M059J (cell line): ENCODE measurements at regions not wholly inside any gene's neighbourhood (a gene's known extent, or its start where the extent isn't known, plus 50 kb on each side); places are given as distances from the start of the nearest gene placed in this dataset.

ENCODE experiments used
- DNase-seq: peaks from one replicate; pipeline ENCODE4 v3.0.0-alpha.2; 2012; ENCODE audit warnings: low read depth

DNA sequence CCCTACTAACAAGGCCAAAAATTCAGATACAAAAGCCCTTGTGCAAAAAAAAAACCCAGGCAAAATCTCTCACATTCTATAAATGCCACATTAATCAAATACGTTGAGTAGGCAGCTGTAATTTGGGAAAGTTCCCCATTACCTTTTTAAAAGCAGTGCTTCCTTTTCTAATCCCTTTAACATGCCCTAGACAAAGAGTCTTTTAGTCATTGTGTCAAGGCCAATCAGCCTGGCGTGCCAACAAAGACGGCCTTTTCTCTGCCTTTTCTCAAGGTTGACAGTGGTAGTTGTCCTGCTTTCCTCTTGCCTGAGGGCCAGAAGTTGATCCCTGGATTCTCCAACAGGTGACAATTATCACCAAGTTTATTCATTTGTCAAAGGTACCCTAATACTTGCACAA is 62.5 kb upstream of the METAP2 start:
- no peak for DNase-seq

DNA sequence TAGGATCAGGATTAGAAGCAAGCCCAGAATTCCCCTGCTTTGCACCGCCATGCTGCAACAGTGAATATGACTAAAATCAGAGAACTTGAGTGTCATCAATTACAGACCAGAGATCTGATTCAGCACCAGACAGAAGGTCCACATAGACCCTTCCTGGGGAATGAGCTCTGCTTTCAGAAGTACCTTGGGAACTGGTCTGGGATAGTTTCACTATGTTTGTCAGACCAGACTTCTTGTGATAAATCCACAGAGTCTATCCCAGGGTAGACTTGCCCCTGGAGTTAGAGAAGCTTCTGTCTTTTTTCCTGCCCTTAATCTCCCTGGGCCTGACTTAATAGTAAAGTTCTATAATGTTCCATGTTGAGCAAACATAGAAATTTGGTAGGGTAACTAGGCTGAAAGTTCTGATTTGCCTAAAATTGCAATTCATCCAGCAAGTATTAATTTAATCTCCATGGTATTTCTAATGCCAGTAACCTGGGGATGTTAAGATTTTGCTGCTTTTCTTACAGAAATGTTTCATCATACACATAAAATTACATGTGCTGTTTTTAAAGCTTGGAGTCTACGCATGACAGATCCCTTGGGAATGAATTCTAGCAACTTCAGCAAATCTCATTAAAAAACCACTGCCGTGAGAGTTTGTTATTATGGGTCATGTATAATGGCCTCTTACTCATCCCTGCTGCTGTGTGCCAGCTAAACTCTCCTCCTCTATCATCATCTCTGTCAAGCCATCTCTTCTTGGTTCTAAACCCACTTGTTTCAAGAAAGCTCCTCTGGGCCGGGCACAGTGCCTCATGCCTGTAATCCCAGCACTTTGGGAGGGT is 61.3 kb upstream of the METAP2 start:
- peak; percentile 93 for DNase-seq

DNA sequence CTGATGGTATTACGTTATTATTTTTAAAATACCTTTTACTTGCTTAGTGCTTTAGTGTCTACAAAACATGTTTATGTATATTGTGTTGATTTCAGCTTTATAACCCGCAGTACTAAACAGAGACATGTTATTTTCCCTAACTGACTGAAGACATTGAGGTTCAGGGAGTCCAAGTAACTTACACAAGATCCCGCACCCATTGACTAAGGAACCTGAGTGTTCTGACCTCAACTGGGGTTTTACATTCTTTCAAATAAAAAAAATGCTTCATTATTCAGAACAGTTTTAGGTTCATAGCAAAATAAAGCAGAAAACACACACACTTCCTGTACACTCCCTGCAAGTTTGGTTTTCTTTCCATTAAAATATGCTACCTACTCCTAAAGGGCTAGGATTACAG is 60.4 kb upstream of the METAP2 start:
- peak; percentile 39 for DNase-seq

DNA sequence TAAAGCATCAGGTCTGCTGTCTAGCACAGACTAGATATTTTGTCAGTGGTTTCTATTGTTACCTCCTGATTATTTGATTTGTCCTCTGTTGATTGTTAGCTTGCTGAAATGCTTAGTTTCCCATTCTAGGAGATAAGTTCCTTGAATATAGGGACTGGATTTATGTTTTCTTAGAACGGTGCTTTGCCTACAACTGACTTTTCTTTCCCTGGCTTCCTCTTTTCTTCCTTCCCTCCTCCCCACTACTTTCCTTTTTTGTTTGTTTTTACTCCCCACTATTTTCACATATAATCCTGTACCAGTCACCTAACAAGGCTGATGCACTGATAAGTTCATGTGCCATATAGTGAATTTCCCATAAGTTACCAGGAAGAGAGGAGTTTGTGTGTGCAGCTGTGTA is 58.5 kb upstream of the METAP2 start:
- DNase-seq: no peak

DNA sequence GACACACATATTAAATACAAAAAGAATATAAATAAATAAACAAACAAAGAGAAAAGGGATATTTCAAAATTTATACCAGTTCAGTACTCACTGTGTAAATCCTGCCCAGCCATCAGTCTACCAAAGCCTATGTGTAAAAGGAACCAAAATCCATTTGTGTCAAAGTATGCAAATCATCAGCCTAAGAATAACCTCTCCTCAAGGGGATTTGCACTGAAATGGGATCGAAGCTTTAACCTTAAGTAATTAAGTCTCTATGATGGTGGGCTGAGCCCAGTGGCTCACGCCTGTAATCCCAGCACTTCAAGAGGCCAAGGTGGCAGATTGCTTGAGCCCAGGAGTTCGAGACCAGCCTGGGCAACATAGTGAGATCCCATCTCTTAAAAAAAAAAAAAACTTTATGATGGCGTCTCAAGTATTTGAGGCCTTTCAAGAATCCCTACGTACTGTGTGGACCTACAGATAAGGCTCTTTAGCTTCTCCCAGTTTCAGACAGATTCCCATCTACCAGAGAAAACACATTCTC is 57.8 kb upstream of the METAP2 start:
- no peak for DNase-seq

DNA sequence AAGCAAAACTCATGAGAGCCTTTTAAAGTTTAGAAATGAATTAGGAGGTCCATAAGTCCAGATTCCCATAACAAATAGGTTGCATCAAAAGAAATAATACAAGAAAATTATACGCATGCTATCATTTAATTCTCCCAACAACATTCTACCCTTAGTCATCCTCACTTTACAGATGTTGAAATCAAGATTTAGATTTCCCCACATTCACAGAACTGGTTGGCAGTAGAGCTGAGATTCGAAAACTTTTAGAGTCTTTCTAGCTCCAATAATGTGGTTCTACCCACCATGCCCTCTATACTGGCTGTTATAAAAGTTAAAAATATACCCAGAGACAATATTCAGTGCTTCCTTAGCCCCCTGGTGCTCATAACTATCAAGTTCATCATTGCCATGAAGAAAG is 56.6 kb upstream of the METAP2 start:
- no peak for DNase-seq

DNA sequence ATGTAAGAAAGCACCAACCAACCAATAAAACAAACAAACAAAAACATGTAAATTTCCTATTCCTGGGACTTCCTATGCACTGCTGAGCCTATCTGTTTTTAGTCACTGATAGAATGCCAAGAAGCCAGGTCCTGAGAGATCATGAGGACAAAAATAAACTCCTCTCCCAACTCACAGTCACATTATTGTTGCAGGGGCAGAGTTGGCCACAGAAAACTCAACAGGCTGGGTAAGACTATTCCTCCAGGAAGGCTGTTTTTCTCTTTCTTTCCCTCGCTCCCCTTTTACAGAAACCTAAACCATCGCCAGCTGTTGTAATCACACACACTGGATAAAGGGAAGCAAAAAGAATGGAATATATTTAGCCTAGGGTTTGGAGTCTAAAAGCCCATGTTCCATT is 55.8 kb upstream of the METAP2 start:
- DNase-seq: no peak
